Activated T-cell treated with anti-CD3 and anti-CD28 coated beads for 1 hour (primary cell): ENCODE measurements at regions not wholly inside any gene's neighbourhood (a gene's known extent, or its start where the extent isn't known, plus 50 kb on each side); places are given as distances from the start of the nearest gene placed in this dataset.
"Not testable (repeated sequence)": the region's sequence is repeated elsewhere in the genome, so short reads cannot be mapped to it uniquely, and the experiment has no call there.

Experiments used
- DNase-seq: peaks from one replicate; pipeline ENCODE4 v3.0.0-alpha.2; 2020; ENCODE audit warnings: low read depth

GRCh38 chr3:157857440-157857839, 248.8 kb downstream of the SHOX2 start:
- DNase-seq = no peak

GRCh38 chr3:157856078-157856939, 249.9 kb downstream of the SHOX2 start:
- no peak for DNase-seq

- DNase-seq = not testable (repeated sequence)
Observed at GRCh38 chr3:157845839-157846238, 260.4 kb downstream of the SHOX2 start.

- DNase-seq = no peak
Observed at GRCh38 chr3:157844800-157845565, 261.2 kb downstream of the SHOX2 start.

- DNase-seq = no peak
Observed at GRCh38 chr3:157844216-157844615, 262.0 kb downstream of the SHOX2 start.

GRCh38 chr3:157841029-157841428, 265.2 kb downstream of the SHOX2 start:
- no peak for DNase-seq

GRCh38 chr3:157840564-157840963, 265.7 kb downstream of the SHOX2 start:
- DNase-seq = no peak

- no peak for DNase-seq
Observed at GRCh38 chr3:157838457-157838856, 267.8 kb downstream of the SHOX2 start.

- DNase-seq = no peak
Observed at GRCh38 chr3:157837336-157837735, 268.9 kb downstream of the SHOX2 start.

GRCh38 chr3:157836022-157836421, 270.2 kb downstream of the SHOX2 start:
- DNase-seq = no peak

- DNase-seq = no peak
Observed at GRCh38 chr3:157832588-157832987, 273.6 kb downstream of the SHOX2 start.

GRCh38 chr3:157830556-157831236, 275.5 kb downstream of the SHOX2 start:
- DNase-seq = no peak

GRCh38 chr3:157829786-157830185, 276.4 kb downstream of the SHOX2 start:
- no peak for DNase-seq

GRCh38 chr3:157824281-157824680, 281.9 kb downstream of the SHOX2 start:
- DNase-seq = no peak

GRCh38 chr3:157823050-157823449, 283.2 kb downstream of the SHOX2 start:
- no peak for DNase-seq

- no peak for DNase-seq
Observed at GRCh38 chr3:157820157-157820517, 286.1 kb downstream of the SHOX2 start.

- no peak for DNase-seq
Observed at GRCh38 chr3:157819270-157820156, 286.7 kb downstream of the SHOX2 start.

- no peak for DNase-seq
Observed at GRCh38 chr3:157816896-157817295, 289.3 kb downstream of the SHOX2 start.

- DNase-seq = no peak
Observed at GRCh38 chr3:157816296-157816695, 289.9 kb downstream of the SHOX2 start.

GRCh38 chr3:157815739-157816138, 290.5 kb downstream of the SHOX2 start:
- DNase-seq = no peak

- no peak for DNase-seq
Observed at GRCh38 chr3:157810924-157811718, 295.1 kb downstream of the SHOX2 start.
